ENCODE measurements at regions not wholly inside any gene's neighbourhood (a gene's known extent, or its start where the extent isn't known, plus 50 kb on each side); places are given as distances from the start of the nearest gene placed in this dataset.

- H3K27ac Mint-ChIP-seq: no peak overlapping the region
- no peak overlapping the region for H3K4me3 ChIP-seq (ENCODE audit: low read length)
- H3K36me3 Mint-ChIP-seq: peaks cover 0 to 18% (median 0%) of the 10 kb centered on the region in 3 donors
- ChIA-PET CTCF (interaction anchor here (0.7 kb wide), 1 partner anchor 16 kb away, joined by 3 read pairs; no protein-coding TSS in a partner anchor), POLR2A (no interaction called here)
- H3K4me3 Mint-ChIP-seq: no peak overlapping the region
- H3K9me3 ChIP-seq (ENCODE audit: low read length): no peaks in the 10 kb centered on the region
- H3K27ac ChIP-seq (ENCODE audit: low read depth, low read length): no peak overlapping the region
- DNase-seq: no peak
- H3K9me3 Mint-ChIP-seq: peaks cover 0 to 5% (median 2%) of the 10 kb centered on the region in 5 donors
- H3K27me3 ChIP-seq (ENCODE audit: insufficient read depth, low read length, poor library complexity, severe bottlenecking): no peaks in the 10 kb centered on the region
- peaks cover 2 to 8% of the 10 kb centered on the region in 2 donors for H3K27me3 Mint-ChIP-seq
- no peaks in the 10 kb centered on the region for H3K4me1 Mint-ChIP-seq
- H3K4me1 ChIP-seq (ENCODE audit: insufficient read depth, low read length): no peaks in the 10 kb centered on the region
- no peaks in the 10 kb centered on the region for H3K36me3 ChIP-seq (ENCODE audit: insufficient read depth, low read length)
Measured at GRCh38 chr12:45490232-45490881, 239.1 kb upstream of the ARID2 start.

- ChIA-PET POLR2A (no interaction called here), CTCF (no interaction called here)
- H3K9me3 Mint-ChIP-seq: peaks cover 0 to 5% (median 2%) of the 10 kb centered on the region in 5 donors
- no peak overlapping the region for H3K4me3 Mint-ChIP-seq
- DNase-seq: no peak
- Histone ChIP-seq H3K4me3 (ENCODE audit: low read length) (no peak overlapping the region), H3K36me3 (ENCODE audit: insufficient read depth, low read length) (no peaks in the 10 kb centered on the region), H3K27ac (ENCODE audit: low read depth, low read length) (no peak overlapping the region), H3K27me3 (ENCODE audit: insufficient read depth, low read length, poor library complexity, severe bottlenecking) (no peaks in the 10 kb centered on the region), H3K4me1 (ENCODE audit: insufficient read depth, low read length) (no peaks in the 10 kb centered on the region), H3K9me3 (ENCODE audit: low read length) (no peaks in the 10 kb centered on the region)
- H3K27me3 Mint-ChIP-seq: peaks cover 2 to 25% of the 10 kb centered on the region in 2 donors
- peaks cover 0 to 27% (median 0%) of the 10 kb centered on the region in 3 donors for H3K36me3 Mint-ChIP-seq
- peaks cover 0 to 10% (median 0%) of the 10 kb centered on the region in 3 donors for H3K4me1 Mint-ChIP-seq
- H3K27ac Mint-ChIP-seq: no peak overlapping the region
Measured at GRCh38 chr12:45494279-45494678, 235.2 kb upstream of the ARID2 start.

- DNase-seq: no peak
- ChIA-PET CTCF (no interaction called here), POLR2A (no interaction called here)
- no peaks in the 10 kb centered on the region for H3K4me1 ChIP-seq (ENCODE audit: insufficient read depth, low read length)
- Mint-ChIP-seq H3K4me3 (no peak overlapping the region), H3K4me1 (peaks cover 0 to 10% (median 0%) of the 10 kb centered on the region in 3 donors), H3K36me3 (peaks cover 0 to 15% (median 0%) of the 10 kb centered on the region in 3 donors), H3K27ac (peak overlapping the region in 2 of 8 donors; percentile 3 to 16), H3K9me3 (peaks cover 0 to 2% (median 0%) of the 10 kb centered on the region in 5 donors), H3K27me3 (peaks cover 3 to 17% of the 10 kb centered on the region in 2 donors)
- no peaks in the 10 kb centered on the region for H3K27me3 ChIP-seq (ENCODE audit: insufficient read depth, low read length, poor library complexity, severe bottlenecking)
- H3K9me3 ChIP-seq (ENCODE audit: low read length): no peaks in the 10 kb centered on the region
- H3K27ac ChIP-seq (ENCODE audit: low read depth, low read length): no peak overlapping the region
- no peaks in the 10 kb centered on the region for H3K36me3 ChIP-seq (ENCODE audit: insufficient read depth, low read length)
- H3K4me3 ChIP-seq (ENCODE audit: low read length): no peak overlapping the region
Measured at GRCh38 chr12:45498645-45499044, 230.9 kb upstream of the ARID2 start.

- POLR2A ChIA-PET: no interaction called here
- Mint-ChIP-seq H3K27me3 (peaks cover 3 to 11% of the 10 kb centered on the region in 2 donors), H3K4me3 (no peak overlapping the region)
Measured at GRCh38 chr12:45502481-45503128, 226.9 kb upstream of the ARID2 start.

GRCh38 chr12:45503899-45504298, 225.6 kb upstream of the ARID2 start:
- peaks cover 0 to under 1% (median 0%) of the 10 kb centered on the region in 3 donors for H3K4me1 Mint-ChIP-seq
- no peak overlapping the region for H3K27ac Mint-ChIP-seq
- no peaks in the 10 kb centered on the region for H3K4me1 ChIP-seq (ENCODE audit: insufficient read depth, low read length)
- DNase-seq: no peak
- CTCF ChIA-PET: no interaction called here
- H3K9me3 Mint-ChIP-seq: peaks cover 0 to 3% (median 0%) of the 10 kb centered on the region in 5 donors
- H3K36me3 Mint-ChIP-seq: peaks cover 0 to 6% (median 0%) of the 10 kb centered on the region in 3 donors
- H3K4me3 Mint-ChIP-seq: no peak overlapping the region
- H3K4me3 ChIP-seq (ENCODE audit: low read length): no peak overlapping the region
- H3K27me3 ChIP-seq (ENCODE audit: insufficient read depth, low read length, poor library complexity, severe bottlenecking): no peaks in the 10 kb centered on the region
- H3K36me3 ChIP-seq (ENCODE audit: insufficient read depth, low read length): no peaks in the 10 kb centered on the region
- POLR2A ChIA-PET: no interaction called here
- no peaks in the 10 kb centered on the region for H3K9me3 ChIP-seq (ENCODE audit: low read length)
- H3K27ac ChIP-seq (ENCODE audit: low read depth, low read length): no peak overlapping the region
- H3K27me3 Mint-ChIP-seq: peaks cover 0 to 3% of the 10 kb centered on the region in 2 donors

More at GRCh38 chr12:45502481-45503128, 226.9 kb upstream of the ARID2 start:
- H3K4me1 ChIP-seq (ENCODE audit: insufficient read depth, low read length): no peaks in the 10 kb centered on the region
- no peak for DNase-seq
- no peak overlapping the region for H3K27ac ChIP-seq (ENCODE audit: low read depth, low read length)
- H3K27me3 ChIP-seq (ENCODE audit: insufficient read depth, low read length, poor library complexity, severe bottlenecking): no peaks in the 10 kb centered on the region
- Mint-ChIP-seq H3K36me3 (peaks cover 0 to 10% (median 0%) of the 10 kb centered on the region in 3 donors), H3K9me3 (no peaks in the 10 kb centered on the region), H3K4me1 (peaks cover 0 to 10% (median 0%) of the 10 kb centered on the region in 3 donors), H3K27ac (no peak overlapping the region)
- no peaks in the 10 kb centered on the region for H3K9me3 ChIP-seq (ENCODE audit: low read length)
- no peak overlapping the region for H3K4me3 ChIP-seq (ENCODE audit: low read length)
- no peaks in the 10 kb centered on the region for H3K36me3 ChIP-seq (ENCODE audit: insufficient read depth, low read length)
- CTCF ChIA-PET: no interaction called here

- CTCF ChIA-PET: no interaction called here
- peaks cover 0 to 6% (median 0%) of the 10 kb centered on the region in 3 donors for H3K36me3 Mint-ChIP-seq
Measured at GRCh38 chr12:45504316-45505010, 225.0 kb upstream of the ARID2 start.

GRCh38 chr12:45509187-45509586, 220.3 kb upstream of the ARID2 start:
- ChIA-PET POLR2A (no interaction called here), CTCF (no interaction called here)
- H3K27ac ChIP-seq (ENCODE audit: low read depth, low read length): no peak overlapping the region
- H3K4me3 Mint-ChIP-seq: no peak overlapping the region
- no peaks in the 10 kb centered on the region for H3K36me3 ChIP-seq (ENCODE audit: insufficient read depth, low read length)
- H3K9me3 ChIP-seq (ENCODE audit: low read length): no peaks in the 10 kb centered on the region
- H3K4me1 ChIP-seq (ENCODE audit: insufficient read depth, low read length): no peaks in the 10 kb centered on the region
- H3K27me3 Mint-ChIP-seq: peaks cover 0 to 2% of the 10 kb centered on the region in 2 donors
- H3K27me3 ChIP-seq (ENCODE audit: insufficient read depth, low read length, poor library complexity, severe bottlenecking): no peaks in the 10 kb centered on the region
- no peak overlapping the region for H3K4me3 ChIP-seq (ENCODE audit: low read length)
- H3K36me3 Mint-ChIP-seq: peaks cover 0 to 6% (median 1%) of the 10 kb centered on the region in 3 donors
- H3K27ac Mint-ChIP-seq: peak overlapping the region in 2 of 8 donors; percentile 29 to 65
- peaks cover 0 to 12% (median 0%) of the 10 kb centered on the region in 3 donors for H3K4me1 Mint-ChIP-seq
- DNase-seq: peak in 1 of 5 donors; percentile 9
- H3K9me3 Mint-ChIP-seq: peaks cover 0 to 8% (median 0%) of the 10 kb centered on the region in 5 donors

More at GRCh38 chr12:45504316-45505010, 225.0 kb upstream of the ARID2 start:
- H3K9me3 ChIP-seq (ENCODE audit: low read length): no peaks in the 10 kb centered on the region
- Mint-ChIP-seq H3K4me1 (peaks cover 0 to 5% (median 0%) of the 10 kb centered on the region in 3 donors), H3K27me3 (peaks cover 0 to 3% of the 10 kb centered on the region in 2 donors), H3K9me3 (peaks cover 0 to 3% (median 0%) of the 10 kb centered on the region in 5 donors), H3K4me3 (no peak overlapping the region), H3K27ac (no peak overlapping the region)
- no peak overlapping the region for H3K4me3 ChIP-seq (ENCODE audit: low read length)
- no peak overlapping the region for H3K27ac ChIP-seq (ENCODE audit: low read depth, low read length)
- no peak for DNase-seq
- no peaks in the 10 kb centered on the region for H3K4me1 ChIP-seq (ENCODE audit: insufficient read depth, low read length)
- no peaks in the 10 kb centered on the region for H3K27me3 ChIP-seq (ENCODE audit: insufficient read depth, low read length, poor library complexity, severe bottlenecking)
- POLR2A ChIA-PET: no interaction called here
- H3K36me3 ChIP-seq (ENCODE audit: insufficient read depth, low read length): no peaks in the 10 kb centered on the region

- ChIA-PET CTCF (no interaction called here), POLR2A (no interaction called here)
- peaks cover 0 to 8% (median 0%) of the 10 kb centered on the region in 5 donors for H3K9me3 Mint-ChIP-seq
Measured at GRCh38 chr12:45509621-45510020, 219.9 kb upstream of the ARID2 start.

More at GRCh38 chr12:45509621-45510020, 219.9 kb upstream of the ARID2 start:
- Histone ChIP-seq H3K4me1 (ENCODE audit: insufficient read depth, low read length) (no peaks in the 10 kb centered on the region), H3K9me3 (ENCODE audit: low read length) (no peaks in the 10 kb centered on the region), H3K27me3 (ENCODE audit: insufficient read depth, low read length, poor library complexity, severe bottlenecking) (no peaks in the 10 kb centered on the region), H3K36me3 (ENCODE audit: insufficient read depth, low read length) (no peaks in the 10 kb centered on the region), H3K4me3 (ENCODE audit: low read length) (no peak overlapping the region), H3K27ac (ENCODE audit: low read depth, low read length) (no peak overlapping the region)
- Mint-ChIP-seq H3K27ac (peak overlapping the region in 3 of 8 donors; percentile 26 to 65 (median 29)), H3K4me1 (peaks cover 0 to 12% (median 0%) of the 10 kb centered on the region in 3 donors), H3K4me3 (no peak overlapping the region), H3K27me3 (peaks cover 0 to 2% of the 10 kb centered on the region in 2 donors), H3K36me3 (peaks cover 0 to 6% (median 1%) of the 10 kb centered on the region in 3 donors)
- DNase-seq: no peak

Data from CD8-positive, alpha-beta memory T cell (primary cell).